DMS114 treated with DMSO at 0.1 percent for 48 hours (cell line): ENCODE measurements at regions not wholly inside any gene's neighbourhood (a gene's known extent, or its start where the extent isn't known, plus 50 kb on each side); places are given as distances from the start of the nearest gene placed in this dataset.

Experiments
- DNase-seq: peaks from one replicate; lab custom pipeline; 2025; ENCODE audit not compliant: unreplicated experiment; lab: John Stamatoyannopoulos, UW

- DNase-seq = no peak
These were observed 421.2 kb downstream of the CMPK2 start for GRCh38 chr2:6444514-6444913.

GRCh38 chr2:6445156-6445555, 420.6 kb downstream of the CMPK2 start:
- no peak for DNase-seq

- DNase-seq = no peak
These were observed 418.6 kb downstream of the CMPK2 start for GRCh38 chr2:6446938-6447608.

DNA sequence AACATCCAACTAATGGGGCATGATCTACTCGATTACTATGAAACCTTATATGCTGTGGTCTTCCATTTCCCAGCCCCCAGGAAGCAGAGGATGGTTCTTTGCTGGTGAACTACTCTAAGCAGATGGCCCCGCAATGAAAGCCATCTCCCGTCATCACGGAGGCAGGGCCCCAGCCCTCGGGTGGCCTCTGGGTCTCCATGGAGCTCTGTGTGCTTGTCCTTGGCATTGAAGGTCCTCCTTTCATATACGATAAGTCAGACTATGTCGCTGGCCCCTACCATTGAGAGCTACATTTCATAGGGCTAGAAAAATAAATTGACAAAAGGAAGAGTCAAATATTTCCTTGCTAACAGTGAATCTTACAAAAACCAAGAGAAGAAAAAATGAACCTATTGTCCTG, 416.8 kb downstream of the CMPK2 start:
- no peak for DNase-seq

- no peak for DNase-seq
These were observed 416.4 kb downstream of the CMPK2 start for GRCh38 chr2:6449343-6449742.

- no peak for DNase-seq
These were observed 412.8 kb downstream of the CMPK2 start for GRCh38 chr2:6452702-6453481.

GRCh38 chr2:6454286-6454990, 411.3 kb downstream of the CMPK2 start:
- no peak for DNase-seq

GRCh38 chr2:6459138-6459537, 406.6 kb downstream of the CMPK2 start:
- no peak for DNase-seq

DNA sequence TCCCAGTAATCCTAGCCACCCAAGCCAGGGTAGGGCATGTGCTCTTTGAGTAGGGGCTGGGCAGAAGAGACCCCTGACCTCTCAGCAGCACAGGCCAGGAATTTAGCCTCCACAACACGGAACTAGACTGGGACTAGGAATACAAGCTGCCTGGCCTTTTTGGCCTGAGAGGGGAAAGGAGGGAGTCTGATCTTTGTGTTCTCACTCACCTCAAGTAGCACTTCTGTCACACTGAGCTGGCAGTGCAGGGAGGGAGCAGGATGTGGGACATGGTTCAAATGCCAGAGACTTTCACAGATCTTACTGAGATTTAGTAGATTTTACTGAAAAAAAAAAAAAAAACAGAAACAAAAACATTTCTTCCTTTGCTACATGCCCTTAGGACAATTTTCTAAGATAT, 395.2 kb downstream of the CMPK2 start:
- DNase-seq = no peak

GRCh38 chr2:6471419-6471818, 394.3 kb downstream of the CMPK2 start:
- no peak for DNase-seq

DNA sequence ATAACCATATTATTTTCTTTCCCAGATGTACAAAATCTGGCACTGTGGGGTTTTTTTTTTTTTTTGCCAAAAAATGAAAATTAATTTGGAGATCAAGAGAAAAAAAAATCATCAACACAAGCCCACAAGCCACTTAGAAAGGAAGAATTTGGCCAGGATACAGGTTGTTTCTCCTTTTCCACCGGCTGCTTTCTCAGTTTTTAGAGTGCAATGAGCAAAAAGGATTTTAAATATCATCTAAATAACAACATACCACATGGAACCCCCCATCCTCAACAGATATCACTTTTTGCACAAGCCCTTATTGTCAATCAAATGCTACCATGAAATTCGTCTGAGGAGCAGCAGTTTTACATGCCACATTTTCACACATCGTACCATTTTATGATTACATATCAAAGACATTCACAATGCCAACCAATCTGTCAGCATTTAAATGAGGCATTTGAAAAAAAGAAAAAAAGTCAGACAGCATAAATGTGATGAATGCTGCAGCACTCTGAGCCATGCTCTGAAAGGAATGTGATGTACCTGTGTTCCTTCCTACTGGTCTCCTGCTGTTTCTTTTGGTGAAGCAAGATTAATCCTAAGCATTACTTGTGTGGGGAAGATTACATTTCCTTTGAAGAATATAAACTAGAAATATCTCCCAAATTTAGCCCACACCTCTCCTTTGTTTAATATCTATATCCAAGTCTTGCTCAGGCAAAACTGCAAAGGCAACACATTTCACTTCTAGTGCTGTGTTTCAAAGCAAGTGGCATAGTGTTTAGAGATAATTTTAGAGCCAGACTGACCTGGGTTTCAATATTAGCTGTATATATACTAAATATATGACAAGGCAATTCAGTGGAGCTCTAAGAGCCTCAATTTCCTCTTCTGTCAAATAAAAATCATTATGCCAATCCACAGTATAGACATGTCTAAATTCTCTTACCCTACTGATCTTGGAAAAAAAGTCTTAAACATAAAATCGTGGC, 391.3 kb downstream of the CMPK2 start:
- no peak for DNase-seq

GRCh38 chr2:6475155-6475940, 390.4 kb downstream of the CMPK2 start:
- no peak for DNase-seq

- no peak for DNase-seq
These were observed 385.2 kb downstream of the CMPK2 start for GRCh38 chr2:6480514-6480913.

DNA sequence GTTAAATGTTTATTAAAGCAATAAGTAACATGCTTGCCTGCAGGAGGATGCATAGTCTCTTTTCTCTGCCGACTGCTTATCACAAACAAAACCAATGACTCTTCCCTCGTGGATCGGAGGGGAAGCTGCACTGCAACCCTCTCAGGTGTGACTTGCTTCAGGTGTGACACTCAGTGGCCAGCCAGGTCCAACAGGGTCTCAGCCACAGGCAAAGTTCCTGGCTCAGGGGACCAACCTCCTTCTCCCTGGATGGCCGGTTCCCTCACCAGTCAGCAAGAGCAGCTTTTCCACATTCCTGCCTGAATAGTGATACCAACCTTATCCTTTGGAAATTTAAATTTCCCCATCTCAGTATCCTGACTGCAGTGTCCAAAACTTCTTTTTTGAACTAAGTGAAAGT, 383.5 kb downstream of the CMPK2 start:
- DNase-seq = no peak

- DNase-seq = no peak
These were observed 377.9 kb downstream of the CMPK2 start for GRCh38 chr2:6487765-6488164.

- no peak for DNase-seq
These were observed 373.1 kb downstream of the CMPK2 start for GRCh38 chr2:6492573-6492972.

- no peak for DNase-seq
These were observed 372.4 kb downstream of the CMPK2 start for GRCh38 chr2:6493266-6493665.

DNA sequence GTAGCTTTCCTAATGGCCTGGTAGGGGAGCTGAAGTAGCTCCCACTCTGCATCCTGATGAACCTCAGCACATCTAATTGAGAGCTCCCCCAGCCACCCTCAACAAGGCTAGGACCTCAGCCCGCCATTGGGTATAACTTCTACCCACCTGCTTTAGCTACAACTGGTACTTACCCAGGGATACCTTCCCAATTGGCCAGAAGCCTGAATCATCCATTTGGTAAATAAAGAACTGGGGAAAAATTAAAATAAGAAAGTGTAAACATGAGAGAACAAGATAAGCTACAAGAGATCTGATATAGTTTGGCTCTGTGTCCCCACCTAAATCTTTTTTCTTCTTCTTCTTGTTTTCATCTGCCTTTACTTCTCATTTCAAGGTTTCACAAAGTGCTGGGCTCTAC, 372.0 kb downstream of the CMPK2 start:
- no peak for DNase-seq

DNA sequence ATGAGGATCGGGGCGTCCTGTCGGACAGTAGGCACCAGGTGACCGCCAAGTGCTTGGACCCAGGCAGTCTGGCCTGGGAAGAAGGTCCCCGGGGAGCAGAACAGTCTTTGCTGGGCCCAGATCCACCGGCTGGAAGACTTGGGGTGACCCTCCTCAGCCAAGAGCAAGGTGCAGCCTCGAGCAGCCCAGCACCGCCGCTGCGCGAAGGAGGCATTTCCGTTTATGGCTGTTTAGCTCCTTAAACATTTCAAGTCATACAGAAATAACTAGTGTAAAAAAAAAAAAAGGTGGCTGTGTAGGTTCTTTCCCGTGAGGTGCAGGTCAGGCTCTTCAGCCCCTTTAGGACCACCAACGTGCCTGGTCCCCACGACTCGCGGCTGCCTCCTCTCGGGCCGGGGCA, 370.2 kb downstream of the CMPK2 start:
- DNase-seq = no peak

- no peak for DNase-seq
These were observed 369.3 kb downstream of the CMPK2 start for GRCh38 chr2:6496376-6496775.
